GM23248 (cell line): ENCODE measurements at regions not wholly inside any gene's neighbourhood (a gene's known extent, or its start where the extent isn't known, plus 50 kb on each side); places are given as distances from the start of the nearest gene placed in this dataset.

Experiments used
- DNase-seq: peaks from one replicate; pipeline ENCODE4 v3.0.0-alpha.2; 2015
- H2AFZ ChIP-seq: fragments of 200-600 bp; sonication (generic); 2 replicates; pipeline ENCODE4 v1.6.1; 2016; ENCODE audit warnings: antibody characterized with exemption
- H3F3A ChIP-seq: fragments of 200-600 bp; sonication (generic); 2 replicates; pipeline ENCODE4 v1.6.1; 2016; ENCODE audit warnings: mild to moderate bottlenecking, antibody characterized with exemption, mixed run types; ENCODE audit not compliant: insufficient read depth
- H3K27ac ChIP-seq: fragments of 200-600 bp; sonication (generic); 2 replicates; pipeline ENCODE4 v1.5.1; 2016; ENCODE audit warnings: mild to moderate bottlenecking
- H3K27me3 ChIP-seq: fragments of 200-600 bp; sonication (generic); replicated peaks from 2 replicates; pipeline ENCODE4 v1.6.1; 2016; ENCODE audit warnings: mild to moderate bottlenecking; ENCODE audit not compliant: insufficient read depth
- H3K36me3 ChIP-seq: fragments of 200-600 bp; sonication (generic); 2 replicates; pipeline ENCODE4 v1.6.1; 2016; ENCODE audit warnings: low read depth, mild to moderate bottlenecking
- H3K4me1 ChIP-seq: fragments of 200-600 bp; sonication (generic); 2 replicates; pipeline ENCODE4 v1.6.1; 2016; ENCODE audit warnings: mild to moderate bottlenecking; ENCODE audit not compliant: insufficient read depth
- H3K4me2 ChIP-seq: fragments of 200-600 bp; sonication (generic); one replicate; pipeline ENCODE4 v1.6.1; 2016; ENCODE audit warnings: mild to moderate bottlenecking; ENCODE audit not compliant: unreplicated experiment
- H3K4me3 ChIP-seq: fragments of 200-600 bp; sonication (generic); 2 replicates; pipeline ENCODE4 v1.5.1; 2016; ENCODE audit warnings: mild to moderate bottlenecking
- H3K79me2 ChIP-seq: fragments of 200-600 bp; sonication (generic); 2 replicates; pipeline ENCODE4 v1.6.1; 2016; ENCODE audit warnings: mild to moderate bottlenecking; ENCODE audit not compliant: insufficient read depth
- H3K9ac ChIP-seq: fragments of 200-600 bp; sonication (generic); 2 replicates; pipeline ENCODE4 v1.6.1; 2016; ENCODE audit warnings: mild to moderate bottlenecking
- H3K9me2 ChIP-seq: fragments of 200-600 bp; sonication (generic); 2 replicates; pipeline ENCODE4 v1.6.1; 2016; ENCODE audit warnings: mixed run types, mild to moderate bottlenecking, moderate library complexity; ENCODE audit not compliant: insufficient read depth
- H3K9me3 ChIP-seq: fragments of 200-600 bp; sonication (generic); one replicate; pipeline ENCODE4 v1.6.1; 2017; ENCODE audit warnings: low read depth
- H4K20me1 ChIP-seq: fragments of 200-600 bp; sonication (generic); 2 replicates; pipeline ENCODE4 v1.6.0; 2016; ENCODE audit not compliant: insufficient read depth
- EZH2 ChIP-seq: fragments of 200-600 bp; sonication (generic); IDR thresholded peaks from 2 replicates; pipeline ENCODE4 v1.6.1; 2018; ENCODE audit warnings: antibody characterized with exemption, mild to moderate bottlenecking; ENCODE audit not compliant: insufficient read depth, poor library complexity, severe bottlenecking
- EZH2phosphoT487 ChIP-seq: fragments of 200-600 bp; sonication (generic); IDR thresholded peaks from 2 replicates; pipeline ENCODE4 v1.6.1; 2018; ENCODE audit warnings: antibody characterized with exemption, moderate library complexity, mild to moderate bottlenecking, low read depth; ENCODE audit not compliant: insufficient read depth
- WGBS, 2 experiments: methylation state at CpG; one replicate each; pipeline ENCODE4 v1.1.6; 2015 to 2017; ENCODE audit warnings: low lambda C conversion rate in 2 of 2, low coverage in 1 of 2; ENCODE audit errors: missing lambda C conversion rate in 2 of 2; 5-methylcytosine and 5-hydroxymethylcytosine counted together
- in situ Hi-C: fragments of 300-500 bp; cut with MboI; formaldehyde crosslinking; loops from 2 replicates; pipeline ENCODE4 v1.15.0; 2020

GRCh38 chr16:79914961-79915720, 314.6 kb upstream of the MAF start:
- no peak overlapping the region for H3K4me3 ChIP-seq
- no peak overlapping the region for H3K9ac ChIP-seq
- DNase-seq = no peak
- H3K36me3 ChIP-seq = no peaks in the 10 kb centered on the region
- H3K79me2 ChIP-seq = no peaks in the 10 kb centered on the region
- H4K20me1 ChIP-seq = no peaks in the 10 kb centered on the region
- TF ChIP-seq EZH2 = no peak
- TF ChIP-seq EZH2phosphoT487 = no peak
- H3K4me1 ChIP-seq = no peaks in the 10 kb centered on the region
- H3K27me3 ChIP-seq = no peaks in the 10 kb centered on the region
- no peak overlapping the region for H3K4me2 ChIP-seq
- 34 to 38% methylated on average over 5 of the region's 5 CpGs for WGBS, 2 experiments
- H3F3A ChIP-seq = no peaks in the 10 kb centered on the region
- H3K9me2 ChIP-seq = no peaks in the 10 kb centered on the region
- no peak overlapping the region for H2AFZ ChIP-seq
- in situ Hi-C loops = no loop called here
- H3K27ac ChIP-seq = no peak overlapping the region
- H3K9me3 ChIP-seq = no peaks in the 10 kb centered on the region

GRCh38 chr16:79912592-79913310, 312.2 kb upstream of the MAF start:
- Histone ChIP-seq H3F3A (no peaks in the 10 kb centered on the region), H2AFZ (no peak overlapping the region), H3K27me3 (no peaks in the 10 kb centered on the region), H3K9me3 (no peaks in the 10 kb centered on the region), H3K79me2 (no peaks in the 10 kb centered on the region), H3K27ac (no peak overlapping the region), H3K4me3 (no peak overlapping the region), H3K9ac (no peak overlapping the region), H4K20me1 (no peaks in the 10 kb centered on the region), H3K4me2 (no peak overlapping the region), H3K4me1 (no peaks in the 10 kb centered on the region), H3K9me2 (no peaks in the 10 kb centered on the region), H3K36me3 (no peaks in the 10 kb centered on the region)
- DNase-seq = no peak
- TF ChIP-seq EZH2 = no peak
- no peak for TF ChIP-seq EZH2phosphoT487
- in situ Hi-C loops = no loop called here
- WGBS, 2 experiments = 52 to 56% methylated on average over 7 of the region's 7 CpGs

DNA sequence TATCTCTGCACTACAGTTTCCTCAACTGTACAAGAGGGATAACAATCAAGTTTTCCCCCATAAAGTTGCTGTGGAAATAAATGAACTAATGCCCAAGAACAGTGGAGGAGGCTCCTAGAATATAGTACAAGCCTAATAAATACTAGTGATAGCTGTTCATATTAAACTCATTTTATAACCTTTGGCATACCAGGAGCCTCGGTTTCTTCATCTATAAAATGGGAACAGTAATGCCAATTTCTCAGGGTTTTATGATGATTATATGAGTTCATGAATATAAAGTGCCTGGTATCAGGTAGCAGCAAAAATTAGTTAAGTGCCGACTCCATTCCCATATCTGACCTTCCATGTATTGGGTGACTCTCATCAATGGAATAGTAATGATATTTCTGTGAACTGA, 311.1 kb upstream of the MAF start:
- no peaks in the 10 kb centered on the region for H3K36me3 ChIP-seq
- no peaks in the 10 kb centered on the region for H3K9me2 ChIP-seq
- no peak overlapping the region for H3K27ac ChIP-seq
- 46 to 50% methylated on average over 2 of the region's 2 CpGs for WGBS, 2 experiments
- no peak overlapping the region for H3K9ac ChIP-seq
- H3K4me3 ChIP-seq = no peak overlapping the region
- H3K4me2 ChIP-seq = no peak overlapping the region
- H3K4me1 ChIP-seq = no peaks in the 10 kb centered on the region
- in situ Hi-C loops = no loop called here
- TF ChIP-seq EZH2phosphoT487 (no peak), EZH2 (no peak)
- no peak overlapping the region for H2AFZ ChIP-seq
- H3K79me2 ChIP-seq = no peaks in the 10 kb centered on the region
- no peak for DNase-seq
- no peaks in the 10 kb centered on the region for H3K27me3 ChIP-seq
- no peaks in the 10 kb centered on the region for H4K20me1 ChIP-seq
- no peaks in the 10 kb centered on the region for H3F3A ChIP-seq
- H3K9me3 ChIP-seq = no peaks in the 10 kb centered on the region

DNA sequence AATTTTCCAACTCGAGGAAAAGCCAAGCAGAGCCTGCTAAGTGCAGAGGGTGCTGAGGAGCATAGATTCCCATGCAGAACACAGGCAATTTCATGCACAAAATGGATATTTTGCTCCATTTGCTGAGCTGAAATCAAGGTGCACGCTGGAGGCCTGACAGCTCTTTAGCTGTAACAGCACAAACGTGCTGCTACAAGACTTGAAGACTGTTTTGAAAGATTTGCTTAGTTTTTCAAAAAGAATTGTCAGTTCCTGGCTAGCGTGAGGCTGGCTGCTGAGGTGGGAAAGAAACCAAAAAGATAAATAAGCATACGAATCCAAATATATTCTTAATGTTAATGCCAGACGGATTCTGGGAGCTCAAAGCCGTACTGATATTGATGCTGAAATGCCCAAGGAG, 309.0 kb upstream of the MAF start:
- WGBS, 2 experiments = 42% methylated on average over 7 of the region's 7 CpGs
- no peak overlapping the region for H3K4me2 ChIP-seq
- H3K9me3 ChIP-seq = no peaks in the 10 kb centered on the region
- no peaks in the 10 kb centered on the region for H3K79me2 ChIP-seq
- no peak overlapping the region for H3K4me3 ChIP-seq
- no peak overlapping the region for H3K27ac ChIP-seq
- H3K9me2 ChIP-seq = no peaks in the 10 kb centered on the region
- H3K9ac ChIP-seq = no peak overlapping the region
- no peak overlapping the region for H2AFZ ChIP-seq
- no peaks in the 10 kb centered on the region for H3K27me3 ChIP-seq
- no peaks in the 10 kb centered on the region for H4K20me1 ChIP-seq
- in situ Hi-C loops = no loop called here
- H3F3A ChIP-seq = no peaks in the 10 kb centered on the region
- no peak for TF ChIP-seq EZH2phosphoT487
- no peak for TF ChIP-seq EZH2
- no peaks in the 10 kb centered on the region for H3K4me1 ChIP-seq
- no peaks in the 10 kb centered on the region for H3K36me3 ChIP-seq
- DNase-seq = no peak
